ENCODE measurements at regions not wholly inside any gene's neighbourhood (a gene's known extent, or its start where the extent isn't known, plus 50 kb on each side); places are given as distances from the start of the nearest gene placed in this dataset.

DNA sequence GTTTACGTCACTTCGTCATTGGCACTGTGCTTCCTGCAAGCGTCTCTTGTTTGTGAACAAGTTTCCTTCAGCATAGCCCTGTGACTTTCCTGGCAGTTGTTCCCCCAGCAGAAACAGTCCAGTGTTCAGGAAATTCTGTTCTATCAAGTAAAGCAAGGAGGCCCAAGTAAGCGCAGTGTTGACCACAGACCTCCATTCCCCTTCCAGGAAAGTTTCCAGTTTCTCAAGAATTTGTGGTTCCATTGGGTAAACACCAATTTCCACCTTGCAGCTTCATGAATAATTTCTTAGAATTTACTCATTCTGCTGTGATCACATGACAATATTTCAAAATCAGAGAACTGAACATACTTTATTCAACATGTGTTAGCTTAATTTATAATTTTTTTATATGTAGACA is 88.5 kb upstream of the ETV3 start:
- H3K27ac ChIP-seq = no peak overlapping the region
- H3K4me1 ChIP-seq = no peaks in the 10 kb centered on the region
- WGBS = 87% methylated on average over 4 of the region's 4 CpGs
- H3K9me3 ChIP-seq = no peaks in the 10 kb centered on the region
- no peaks in the 10 kb centered on the region for H3K36me3 ChIP-seq
- H3K27me3 ChIP-seq = peaks cover 3% of the 10 kb centered on the region
- no peak overlapping the region for H3K4me3 ChIP-seq
- DNase-seq (ENCODE audit: low spot score in 2 of 2) = no peak
- TF ChIP-seq POLR2A (IDR thresholded peaks at IDR 0.05) = no peak
- TF ChIP-seq EP300 (IDR thresholded peaks at IDR 0.05) = no peak
- TF ChIP-seq, protein P1, sequence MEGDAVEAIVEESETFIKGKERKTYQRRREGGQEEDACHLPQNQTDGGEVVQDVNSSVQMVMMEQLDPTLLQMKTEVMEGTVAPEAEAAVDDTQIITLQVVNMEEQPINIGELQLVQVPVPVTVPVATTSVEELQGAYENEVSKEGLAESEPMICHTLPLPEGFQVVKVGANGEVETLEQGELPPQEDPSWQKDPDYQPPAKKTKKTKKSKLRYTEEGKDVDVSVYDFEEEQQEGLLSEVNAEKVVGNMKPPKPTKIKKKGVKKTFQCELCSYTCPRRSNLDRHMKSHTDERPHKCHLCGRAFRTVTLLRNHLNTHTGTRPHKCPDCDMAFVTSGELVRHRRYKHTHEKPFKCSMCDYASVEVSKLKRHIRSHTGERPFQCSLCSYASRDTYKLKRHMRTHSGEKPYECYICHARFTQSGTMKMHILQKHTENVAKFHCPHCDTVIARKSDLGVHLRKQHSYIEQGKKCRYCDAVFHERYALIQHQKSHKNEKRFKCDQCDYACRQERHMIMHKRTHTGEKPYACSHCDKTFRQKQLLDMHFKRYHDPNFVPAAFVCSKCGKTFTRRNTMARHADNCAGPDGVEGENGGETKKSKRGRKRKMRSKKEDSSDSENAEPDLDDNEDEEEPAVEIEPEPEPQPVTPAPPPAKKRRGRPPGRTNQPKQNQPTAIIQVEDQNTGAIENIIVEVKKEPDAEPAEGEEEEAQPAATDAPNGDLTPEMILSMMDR (IDR thresholded peaks at IDR 0.05) = no peak

DNA sequence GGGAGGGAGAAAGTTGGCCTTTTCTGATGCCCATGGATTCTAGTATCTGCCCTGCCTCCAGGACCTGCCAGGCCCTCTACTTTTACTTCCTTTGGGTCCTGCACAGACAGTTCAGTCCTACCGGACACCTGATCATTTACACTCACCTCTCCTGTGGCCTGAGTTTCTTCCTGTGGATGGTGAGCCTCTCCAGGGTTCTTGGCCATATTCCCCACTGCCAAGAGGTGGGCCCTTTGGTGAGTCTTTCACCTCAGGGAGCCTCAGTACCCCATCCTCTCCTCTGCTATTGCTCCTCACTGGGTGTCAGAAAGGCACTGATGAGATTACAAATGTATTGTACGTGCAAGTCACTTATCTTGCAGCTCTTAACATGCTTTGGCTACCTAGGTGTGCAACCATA is 81.4 kb upstream of the ETV3 start:
- TF ChIP-seq POLR2AphosphoS5 (IDR thresholded peaks at IDR 0.05) (no peak), EP300 (IDR thresholded peaks at IDR 0.05) (no peak), POLR2A (IDR thresholded peaks at IDR 0.05) (no peak)
- TF ChIP-seq, protein P1 (IDR thresholded peaks at IDR 0.05) = no peak
- Histone ChIP-seq H3K27me3 (peaks cover 12% of the 10 kb centered on the region), H3K9me3 (peaks cover 9% of the 10 kb centered on the region), H3K36me3 (no peaks in the 10 kb centered on the region), H3K4me1 (no peaks in the 10 kb centered on the region), H3K27ac (no peak overlapping the region), H3K4me3 (no peak overlapping the region)
- no peak for DNase-seq (ENCODE audit: low spot score in 2 of 2)
- WGBS = 84% methylated on average over 2 of the region's 2 CpGs

DNA sequence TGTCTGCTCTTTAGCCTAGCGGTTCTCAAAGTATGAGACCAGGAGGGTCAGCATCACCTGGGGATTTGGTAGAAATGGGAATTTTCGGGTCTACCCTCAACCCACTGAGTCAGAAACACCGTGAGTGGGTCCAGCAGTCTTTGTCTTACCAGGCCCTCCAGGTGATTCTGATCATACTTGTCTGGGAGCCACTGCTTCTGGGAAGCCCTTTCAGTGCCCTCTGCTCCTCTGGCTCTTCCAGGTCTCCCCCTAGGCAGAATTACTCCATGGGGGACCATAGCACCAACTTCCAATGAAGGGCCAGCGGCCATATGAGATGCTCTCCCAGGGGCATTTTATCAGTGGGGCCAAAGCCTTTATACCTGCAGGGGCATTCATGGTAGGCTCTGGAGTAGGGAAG is 81.0 kb upstream of the ETV3 start:
- no peak overlapping the region for H3K27ac ChIP-seq
- no peaks in the 10 kb centered on the region for H3K36me3 ChIP-seq
- no peak for DNase-seq (ENCODE audit: low spot score in 2 of 2)
- no peak overlapping the region for H3K4me3 ChIP-seq
- no peaks in the 10 kb centered on the region for H3K4me1 ChIP-seq
- WGBS = 84% methylated on average over 3 of the region's 4 CpGs
- peaks cover 12% of the 10 kb centered on the region for H3K27me3 ChIP-seq
- TF ChIP-seq EP300 (IDR thresholded peaks at IDR 0.05) = no peak
- TF ChIP-seq, protein P1 (IDR thresholded peaks at IDR 0.05) = no peak
- no peak for TF ChIP-seq POLR2AphosphoS5 (IDR thresholded peaks at IDR 0.05)
- no peak for TF ChIP-seq POLR2A (IDR thresholded peaks at IDR 0.05)
- H3K9me3 ChIP-seq = peaks cover 9% of the 10 kb centered on the region

DNA sequence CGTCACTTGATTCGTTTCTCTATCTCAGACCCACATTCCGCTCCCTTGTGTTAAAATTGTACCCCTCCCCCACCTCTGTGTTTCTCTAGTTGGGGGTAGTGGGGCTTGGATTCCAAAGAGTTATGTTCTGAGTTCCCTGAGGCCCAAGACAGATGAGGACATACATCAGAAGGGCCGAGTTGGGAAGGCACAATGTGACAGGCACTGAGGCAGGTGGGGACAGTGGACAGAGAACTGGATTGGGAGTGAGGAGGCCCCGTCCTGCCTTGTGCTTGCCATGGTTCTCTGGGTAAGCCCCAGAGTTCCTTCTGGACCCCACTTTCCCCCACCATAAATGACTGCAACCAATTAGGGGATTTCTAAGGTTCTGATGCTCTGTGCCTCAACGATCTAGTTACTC is 80.5 kb upstream of the ETV3 start:
- WGBS = 67% methylated on average over 6 of the region's 6 CpGs

DNA sequence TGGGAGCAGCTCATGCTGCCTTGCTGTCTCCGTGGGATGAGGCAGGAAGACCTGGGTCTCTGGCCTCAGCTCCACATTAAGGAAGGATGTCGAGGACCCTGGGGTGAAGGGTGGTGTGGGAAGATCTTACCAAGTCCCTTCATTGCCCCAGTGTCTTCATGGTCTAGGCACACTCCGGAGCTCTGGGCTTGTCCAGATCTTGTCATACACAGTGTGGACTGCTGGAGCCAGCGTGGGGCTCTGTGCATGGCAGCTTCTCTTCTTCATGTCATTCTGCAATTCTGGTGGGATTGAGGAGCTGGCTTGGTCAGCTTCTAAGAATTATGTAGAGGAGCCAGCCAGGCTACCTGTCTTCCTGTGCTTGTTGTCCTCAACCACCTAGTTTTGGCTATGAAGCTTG is 79.3 kb upstream of the ETV3 start:
- DNase-seq (ENCODE audit: low spot score in 2 of 2) = no peak
- TF ChIP-seq, protein P1 (IDR thresholded peaks at IDR 0.05) = no peak
- no peak for TF ChIP-seq EP300 (IDR thresholded peaks at IDR 0.05)
- TF ChIP-seq POLR2AphosphoS5 (IDR thresholded peaks at IDR 0.05) = no peak
- TF ChIP-seq POLR2A (IDR thresholded peaks at IDR 0.05) = no peak
- WGBS = 72% methylated on average over 4 of the region's 4 CpGs
- no peaks in the 10 kb centered on the region for H3K36me3 ChIP-seq
- peaks cover 19% of the 10 kb centered on the region for H3K9me3 ChIP-seq
- H3K27ac ChIP-seq = no peak overlapping the region
- H3K27me3 ChIP-seq = peaks cover 12% of the 10 kb centered on the region
- H3K4me3 ChIP-seq = no peak overlapping the region
- no peaks in the 10 kb centered on the region for H3K4me1 ChIP-seq

More for the DNA sequence above, 80.5 kb upstream of the ETV3 start:
- TF ChIP-seq POLR2AphosphoS5 (IDR thresholded peaks at IDR 0.05) = no peak
- peaks cover 12% of the 10 kb centered on the region for H3K27me3 ChIP-seq
- no peak overlapping the region for H3K27ac ChIP-seq
- H3K9me3 ChIP-seq = peaks cover 9% of the 10 kb centered on the region
- DNase-seq (ENCODE audit: low spot score in 2 of 2) = no peak
- no peaks in the 10 kb centered on the region for H3K36me3 ChIP-seq
- H3K4me3 ChIP-seq = no peak overlapping the region
- H3K4me1 ChIP-seq = no peaks in the 10 kb centered on the region

DNA sequence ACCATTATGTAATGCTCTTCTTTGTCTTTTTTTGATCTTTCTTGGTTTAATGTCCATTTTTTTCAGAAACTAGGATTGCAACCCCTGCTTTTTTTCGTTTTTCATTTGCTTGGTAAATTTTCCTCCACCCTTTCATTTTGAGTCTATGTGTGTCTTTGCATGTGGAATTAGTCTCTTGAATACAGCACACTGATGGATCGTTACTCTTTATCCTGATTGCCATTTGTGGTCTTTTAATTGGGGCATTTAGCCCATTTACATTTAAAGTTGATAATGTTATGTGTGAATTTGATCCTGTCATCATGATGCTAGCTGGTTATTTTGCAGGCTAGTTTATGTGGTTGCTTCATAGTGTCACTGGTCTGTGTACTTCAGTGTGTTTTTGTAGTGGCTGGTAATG is 75.6 kb upstream of the ETV3 start:
- H3K27ac ChIP-seq = no peak overlapping the region
- H3K9me3 ChIP-seq = peaks cover 26% of the 10 kb centered on the region
- no peak overlapping the region for H3K4me3 ChIP-seq
- no peaks in the 10 kb centered on the region for H3K4me1 ChIP-seq
- peaks cover 12% of the 10 kb centered on the region for H3K27me3 ChIP-seq
- WGBS = 63% methylated on average over 2 of the region's 2 CpGs
- TF ChIP-seq POLR2AphosphoS5 (IDR thresholded peaks at IDR 0.05) (no peak), POLR2A (IDR thresholded peaks at IDR 0.05) (no peak), EP300 (IDR thresholded peaks at IDR 0.05) (no peak)
- TF ChIP-seq, protein P1 (IDR thresholded peaks at IDR 0.05) = no peak
- no peaks in the 10 kb centered on the region for H3K36me3 ChIP-seq
- DNase-seq (ENCODE audit: low spot score in 2 of 2) = no peak
